A673 (cell line): ENCODE measurements at regions not wholly inside any gene's neighbourhood (a gene's known extent, or its start where the extent isn't known, plus 50 kb on each side); places are given as distances from the start of the nearest gene placed in this dataset.
"Not testable (repeated sequence)": the region's sequence is repeated elsewhere in the genome, so short reads cannot be mapped to it uniquely, and the experiment has no call there.

Source experiments
- BruUV-seq: library from RNA; stranded (reverse); fragments of 400-500 nt; replicated peaks from 2 replicates; lab custom pipeline; 2021; lab: Mats Ljungman, UMichigan
- CTCF ChIA-PET: fragments of 300-600 bp; sonication (Branson Sonifier 250); formaldehyde crosslinking; loops from one replicate; lab custom pipeline; 2022; ENCODE audit warnings: antibody characterized with exemption; lab: Charles Lee
- POLR2A ChIA-PET: fragments of 300-600 bp; sonication (Branson Sonifier 250); formaldehyde crosslinking; loops from one replicate; lab custom pipeline; 2022; ENCODE audit warnings: antibody characterized with exemption; ENCODE audit not compliant: low non-redundant PET; lab: Charles Lee
- DNase-seq: peaks from one replicate; pipeline ENCODE4 v3.0.0-alpha.2; 2015; ENCODE audit warnings: low spot score
- H3K27ac ChIP-seq: fragments of 200-600 bp; sonication (generic); 2 replicates; pipeline ENCODE4 v1.5.1; 2016; ENCODE audit warnings: mixed run types, low read depth, mild to moderate bottlenecking, mixed read lengths, antibody characterized with exemption, low read length; ENCODE audit not compliant: poor library complexity, severe bottlenecking
- H3K27me3 ChIP-seq: fragments of 200-600 bp; sonication (generic); replicated peaks from 2 replicates; pipeline ENCODE4 v1.6.1; 2017; ENCODE audit warnings: mixed run types, low read depth, mild to moderate bottlenecking, mixed read lengths, antibody characterized with exemption, low read length; ENCODE audit not compliant: insufficient read depth, poor library complexity
- H3K36me3 ChIP-seq: fragments of 200-600 bp; sonication (generic); 2 replicates; pipeline ENCODE4 v1.6.1; 2016; ENCODE audit warnings: mixed run types, mild to moderate bottlenecking, mixed read lengths, antibody characterized with exemption, low read length; ENCODE audit not compliant: insufficient read depth, poor library complexity, severe bottlenecking
- H3K4me1 ChIP-seq: fragments of 200-600 bp; sonication (generic); 2 replicates; pipeline ENCODE4 v1.6.1; 2017; ENCODE audit warnings: mixed run types, mild to moderate bottlenecking, mixed read lengths, antibody characterized with exemption, low read length; ENCODE audit not compliant: insufficient read depth, poor library complexity, severe bottlenecking
- H3K4me3 ChIP-seq: fragments of 200-600 bp; sonication (generic); 2 replicates; pipeline ENCODE4 v1.5.1; 2016; ENCODE audit warnings: low read depth, mixed run types, mild to moderate bottlenecking, mixed read lengths, low read length; ENCODE audit not compliant: poor library complexity, severe bottlenecking
- H3K9me3 ChIP-seq: fragments of 200-600 bp; sonication (generic); 2 replicates; pipeline ENCODE4 v1.6.1; 2016; ENCODE audit warnings: mixed run types, low read depth, mild to moderate bottlenecking, mixed read lengths, antibody characterized with exemption, low read length; ENCODE audit not compliant: poor library complexity, severe bottlenecking
- CTCF ChIP-seq: fragments of 300-800, 200-600 bp; sonication (generic); conservative IDR thresholded peaks from 2 replicates; pipeline ENCODE4 v1.5.1; 2017; ENCODE audit warnings: low read depth, mild to moderate bottlenecking, antibody characterized with exemption, low read length, moderate library complexity, mixed read lengths
- EZH2 ChIP-seq: fragments of 200-600 bp; sonication (generic); IDR thresholded peaks from 2 replicates; pipeline ENCODE4 v1.6.1; 2017; ENCODE audit warnings: borderline replicate concordance, low read depth, mild to moderate bottlenecking, mixed read lengths, antibody characterized with exemption, low read length; ENCODE audit not compliant: poor library complexity, severe bottlenecking
- intact Hi-C: fragments of 100-400 bp; cut with micrococcal nuclease; formaldehyde crosslinking; loops from one replicate; pipeline ENCODE4 v1.10.0; 2022; ENCODE audit not compliant: unreplicated experiment

GRCh38 chr2:230614913-230615332 lies 97.7 kb upstream of the CAB39 start:
- DNase-seq: no peak
- no peaks in the 10 kb centered on the region for H3K4me1 ChIP-seq
- no peak overlapping the region for H3K27ac ChIP-seq
- intact Hi-C loops: loop anchor here (5.0 kb wide), 1 partner anchor 453 kb away; no protein-coding TSS in a partner anchor
- H3K36me3 ChIP-seq: no peaks in the 10 kb centered on the region
- CTCF ChIA-PET: no interaction called here
- TF ChIP-seq CTCF (no peak), EZH2 (no peak)
- no peaks in the 10 kb centered on the region for H3K27me3 ChIP-seq
- no peak overlapping the region for H3K4me3 ChIP-seq
- no peaks in the 10 kb centered on the region for H3K9me3 ChIP-seq
- BruUV-seq: no TSS peak
- POLR2A ChIA-PET: no interaction called here

GRCh38 chr2:230617256-230617706 lies 95.4 kb upstream of the CAB39 start:
- POLR2A ChIA-PET, intact Hi-C loops, H3K9me3 ChIP-seq, H3K36me3 ChIP-seq, DNase-seq, H3K4me1 ChIP-seq, H3K27me3 ChIP-seq, H3K27ac ChIP-seq, CTCF ChIA-PET, H3K4me3 ChIP-seq, BruUV-seq: not testable (repeated sequence)

GRCh38 chr2:230619491-230619890 lies 93.2 kb upstream of the CAB39 start:
- no peak overlapping the region for H3K27ac ChIP-seq
- TF ChIP-seq EZH2 (no peak), CTCF (no peak)
- CTCF ChIA-PET: no interaction called here
- POLR2A ChIA-PET: no interaction called here
- H3K36me3 ChIP-seq: no peaks in the 10 kb centered on the region
- H3K4me1 ChIP-seq: no peaks in the 10 kb centered on the region
- no peak overlapping the region for H3K4me3 ChIP-seq
- DNase-seq: no peak
- no peaks in the 10 kb centered on the region for H3K9me3 ChIP-seq
- H3K27me3 ChIP-seq: no peaks in the 10 kb centered on the region
- no TSS peak for BruUV-seq
- intact Hi-C loops: no loop called here

GRCh38 chr2:230625220-230625619 lies 87.4 kb upstream of the CAB39 start:
- DNase-seq, H3K27ac ChIP-seq, H3K27me3 ChIP-seq, BruUV-seq, CTCF ChIA-PET, H3K36me3 ChIP-seq, POLR2A ChIA-PET, H3K4me1 ChIP-seq, H3K9me3 ChIP-seq, intact Hi-C loops, H3K4me3 ChIP-seq: not testable (repeated sequence)

GRCh38 chr2:230627091-230627490 lies 85.6 kb upstream of the CAB39 start:
- DNase-seq, H3K4me1 ChIP-seq, H3K4me3 ChIP-seq, H3K9me3 ChIP-seq, POLR2A ChIA-PET, H3K27me3 ChIP-seq, intact Hi-C loops, H3K36me3 ChIP-seq, BruUV-seq, H3K27ac ChIP-seq, CTCF ChIA-PET: not testable (repeated sequence)
